Neural crest cell (in vitro differentiated cells): ENCODE measurements at regions not wholly inside any gene's neighbourhood (a gene's known extent, or its start where the extent isn't known, plus 50 kb on each side); places are given as distances from the start of the nearest gene placed in this dataset.

Experiments
- DNase-seq: peaks from one replicate; pipeline ENCODE4 v3.0.0; 2021; ENCODE audit warnings: low read depth, mixed read lengths, low spot score
- H3K27ac Mint-ChIP-seq: one replicate; pipeline ENCODE4 v1.8.0; 2021; ENCODE audit warnings: mild to moderate bottlenecking, mixed read lengths; ENCODE audit not compliant: unreplicated experiment
- H3K27me3 Mint-ChIP-seq: 2 replicates; pipeline ENCODE4 v1.8.0; 2021; ENCODE audit warnings: low read depth, mild to moderate bottlenecking, mixed read lengths
- H3K36me3 Mint-ChIP-seq: 2 replicates; pipeline ENCODE4 v1.8.0; 2021; ENCODE audit warnings: low read depth, mild to moderate bottlenecking, mixed read lengths
- H3K4me1 Mint-ChIP-seq: 2 replicates; pipeline ENCODE4 v1.8.0; 2021; ENCODE audit warnings: mixed read lengths
- H3K4me3 Mint-ChIP-seq: one replicate; pipeline ENCODE4 v1.8.0; 2021; ENCODE audit warnings: mild to moderate bottlenecking, mixed read lengths
- H3K9me3 Mint-ChIP-seq: 2 replicates; pipeline ENCODE4 v1.8.0; 2021; ENCODE audit warnings: mixed read lengths
- TF ChIP-seq, protein P1 (sequence below): fragments of 200-600 bp; sonication (generic); conservative IDR thresholded peaks from 2 replicates; pipeline ENCODE4 v1.5.0; 2021; ENCODE audit warnings: antibody characterized with exemption, mild to moderate bottlenecking

GRCh38 chr2:8322634-8323033, 359.2 kb upstream of the ID2 start:
- Mint-ChIP-seq H3K4me3 (no peak overlapping the region), H3K27ac (no peak overlapping the region), H3K9me3 (no peaks in the 10 kb centered on the region), H3K36me3 (no peaks in the 10 kb centered on the region), H3K4me1 (peaks cover 5% of the 10 kb centered on the region), H3K27me3 (no peaks in the 10 kb centered on the region)
- DNase-seq = no peak
- TF ChIP-seq, protein P1, sequence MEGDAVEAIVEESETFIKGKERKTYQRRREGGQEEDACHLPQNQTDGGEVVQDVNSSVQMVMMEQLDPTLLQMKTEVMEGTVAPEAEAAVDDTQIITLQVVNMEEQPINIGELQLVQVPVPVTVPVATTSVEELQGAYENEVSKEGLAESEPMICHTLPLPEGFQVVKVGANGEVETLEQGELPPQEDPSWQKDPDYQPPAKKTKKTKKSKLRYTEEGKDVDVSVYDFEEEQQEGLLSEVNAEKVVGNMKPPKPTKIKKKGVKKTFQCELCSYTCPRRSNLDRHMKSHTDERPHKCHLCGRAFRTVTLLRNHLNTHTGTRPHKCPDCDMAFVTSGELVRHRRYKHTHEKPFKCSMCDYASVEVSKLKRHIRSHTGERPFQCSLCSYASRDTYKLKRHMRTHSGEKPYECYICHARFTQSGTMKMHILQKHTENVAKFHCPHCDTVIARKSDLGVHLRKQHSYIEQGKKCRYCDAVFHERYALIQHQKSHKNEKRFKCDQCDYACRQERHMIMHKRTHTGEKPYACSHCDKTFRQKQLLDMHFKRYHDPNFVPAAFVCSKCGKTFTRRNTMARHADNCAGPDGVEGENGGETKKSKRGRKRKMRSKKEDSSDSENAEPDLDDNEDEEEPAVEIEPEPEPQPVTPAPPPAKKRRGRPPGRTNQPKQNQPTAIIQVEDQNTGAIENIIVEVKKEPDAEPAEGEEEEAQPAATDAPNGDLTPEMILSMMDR = no peak

- TF ChIP-seq, protein P1 = no peak
- no peaks in the 10 kb centered on the region for H3K9me3 Mint-ChIP-seq
- no peak overlapping the region for H3K27ac Mint-ChIP-seq
Observed at GRCh38 chr2:8324164-8324856, 357.5 kb upstream of the ID2 start.

GRCh38 chr2:8324901-8325300, 357.0 kb upstream of the ID2 start:
- no peak for DNase-seq
- Mint-ChIP-seq H3K9me3 (no peaks in the 10 kb centered on the region), H3K4me3 (no peak overlapping the region), H3K27ac (no peak overlapping the region), H3K4me1 (peaks cover 5% of the 10 kb centered on the region), H3K27me3 (no peaks in the 10 kb centered on the region), H3K36me3 (no peaks in the 10 kb centered on the region)
- TF ChIP-seq, protein P1 = no peak

More at GRCh38 chr2:8324164-8324856, 357.5 kb upstream of the ID2 start:
- Mint-ChIP-seq H3K4me1 (peaks cover 5% of the 10 kb centered on the region), H3K27me3 (no peaks in the 10 kb centered on the region), H3K36me3 (no peaks in the 10 kb centered on the region), H3K4me3 (no peak overlapping the region)
- no peak for DNase-seq

- Mint-ChIP-seq H3K27ac (no peak overlapping the region), H3K36me3 (no peaks in the 10 kb centered on the region), H3K9me3 (no peaks in the 10 kb centered on the region), H3K27me3 (no peaks in the 10 kb centered on the region), H3K4me3 (no peak overlapping the region), H3K4me1 (peaks cover 10% of the 10 kb centered on the region)
- no peak for DNase-seq
- TF ChIP-seq, protein P1 = no peak
Observed at GRCh38 chr2:8327371-8328100, 354.3 kb upstream of the ID2 start.

GRCh38 chr2:8328217-8328616, 353.6 kb upstream of the ID2 start:
- TF ChIP-seq, protein P1 = no peak
- H3K27ac Mint-ChIP-seq = no peak overlapping the region

More at GRCh38 chr2:8328217-8328616, 353.6 kb upstream of the ID2 start:
- DNase-seq = no peak
- Mint-ChIP-seq H3K4me1 (peaks cover 5% of the 10 kb centered on the region), H3K4me3 (no peak overlapping the region), H3K9me3 (no peaks in the 10 kb centered on the region), H3K27me3 (no peaks in the 10 kb centered on the region), H3K36me3 (no peaks in the 10 kb centered on the region)
